ENCODE measurements at regions not wholly inside any gene's neighbourhood (a gene's known extent, or its start where the extent isn't known, plus 50 kb on each side); places are given as distances from the start of the nearest gene placed in this dataset.

- TF ChIP-seq CTCF (conservative IDR thresholded peaks at IDR 0.05; ENCODE audit: low read length) (no peak), EZH2phosphoT487 (IDR thresholded peaks at IDR 0.05; ENCODE audit: borderline replicate concordance, low read depth, low read length) (no peak)
Observed at GRCh38 chr7:153504288-153505075, 547.7 kb upstream of the DPP6 start.
